ENCODE measurements at regions not wholly inside any gene's neighbourhood (a gene's known extent, or its start where the extent isn't known, plus 50 kb on each side); places are given as distances from the start of the nearest gene placed in this dataset.

DNA sequence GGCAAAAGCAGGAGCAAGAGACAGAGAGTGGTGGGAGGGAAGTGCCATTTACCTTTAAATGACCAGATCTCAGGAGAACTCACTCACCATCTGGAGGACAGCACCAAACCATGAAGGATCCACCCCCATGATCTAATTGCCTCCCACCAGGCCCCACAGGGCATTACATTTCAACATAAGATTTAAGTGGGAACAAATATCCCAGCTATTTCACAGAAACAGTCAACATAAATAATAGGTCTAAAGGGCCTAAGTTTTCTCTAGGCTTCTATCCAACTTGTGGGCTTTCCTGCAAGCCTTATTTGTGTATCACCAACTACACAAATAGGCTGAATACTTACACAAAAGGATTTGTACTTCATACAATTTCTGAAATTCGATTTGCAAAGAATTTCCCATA is 196.8 kb upstream of the POT1 start:
- TF ChIP-seq, protein P1, sequence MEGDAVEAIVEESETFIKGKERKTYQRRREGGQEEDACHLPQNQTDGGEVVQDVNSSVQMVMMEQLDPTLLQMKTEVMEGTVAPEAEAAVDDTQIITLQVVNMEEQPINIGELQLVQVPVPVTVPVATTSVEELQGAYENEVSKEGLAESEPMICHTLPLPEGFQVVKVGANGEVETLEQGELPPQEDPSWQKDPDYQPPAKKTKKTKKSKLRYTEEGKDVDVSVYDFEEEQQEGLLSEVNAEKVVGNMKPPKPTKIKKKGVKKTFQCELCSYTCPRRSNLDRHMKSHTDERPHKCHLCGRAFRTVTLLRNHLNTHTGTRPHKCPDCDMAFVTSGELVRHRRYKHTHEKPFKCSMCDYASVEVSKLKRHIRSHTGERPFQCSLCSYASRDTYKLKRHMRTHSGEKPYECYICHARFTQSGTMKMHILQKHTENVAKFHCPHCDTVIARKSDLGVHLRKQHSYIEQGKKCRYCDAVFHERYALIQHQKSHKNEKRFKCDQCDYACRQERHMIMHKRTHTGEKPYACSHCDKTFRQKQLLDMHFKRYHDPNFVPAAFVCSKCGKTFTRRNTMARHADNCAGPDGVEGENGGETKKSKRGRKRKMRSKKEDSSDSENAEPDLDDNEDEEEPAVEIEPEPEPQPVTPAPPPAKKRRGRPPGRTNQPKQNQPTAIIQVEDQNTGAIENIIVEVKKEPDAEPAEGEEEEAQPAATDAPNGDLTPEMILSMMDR (optimal IDR thresholded peaks at IDR 0.05 in 1 of 3, IDR thresholded peaks at IDR 0.05 in 1 of 3, conservative IDR thresholded peaks at IDR 0.05 in 1 of 3; ENCODE audit: extremely low read depth in 1 of 3, insufficient read depth in 2 of 3, low read length in 3 of 3), result no peak
- TF ChIP-seq EZH2 (IDR thresholded peaks at IDR 0.05; ENCODE audit: low read length), result no peak
- H3K9me1 ChIP-seq (ENCODE audit: control insufficient read depth, extremely low read depth, insufficient read depth, low read length), result no peaks in the 10 kb centered on the region
- H4K20me1 ChIP-seq (ENCODE audit: control insufficient read depth, extremely low read depth, insufficient read depth, low read length), result no peaks in the 10 kb centered on the region
- no peaks in the 10 kb centered on the region for H3K27me3 ChIP-seq (ENCODE audit: control insufficient read depth, extremely low read depth, insufficient read depth, low read length)
- H3K4me3 ChIP-seq (ENCODE audit: control insufficient read depth in 2 of 3, extremely low read depth in 1 of 3, insufficient read depth in 2 of 3, low read depth in 1 of 3, low read length in 3 of 3), result no peak overlapping the region
- H3K4me2 ChIP-seq (ENCODE audit: control insufficient read depth, extremely low read depth, insufficient read depth, low read depth, low read length), result no peak overlapping the region
- no peaks in the 10 kb centered on the region for H3K9me3 ChIP-seq (ENCODE audit: control insufficient read depth, low read depth, low read length)
- no peak overlapping the region for H2AFZ ChIP-seq (ENCODE audit: control insufficient read depth, low read length)
- dilution Hi-C loops (cut with MboI; ENCODE audit: extremely low pct_ligation_motif_present, low sequenced_read_pairs), result no loop called here
- no peaks in the 10 kb centered on the region for H3K4me1 ChIP-seq (ENCODE audit: control insufficient read depth, extremely low read depth, insufficient read depth, low read length)
- H3K79me2 ChIP-seq (ENCODE audit: control insufficient read depth, insufficient read depth, low read length), result no peaks in the 10 kb centered on the region
- no peaks in the 10 kb centered on the region for H3K36me3 ChIP-seq (ENCODE audit: control insufficient read depth in 2 of 2, extremely low read depth in 1 of 2, insufficient read depth in 2 of 2, low read length in 2 of 2)
- no peak overlapping the region for H3K9ac ChIP-seq (ENCODE audit: control insufficient read depth, extremely low read depth, insufficient read depth, low read length)
- H3K27ac ChIP-seq (ENCODE audit: control insufficient read depth, insufficient read depth, low read length), result no peak overlapping the region
- DNase-seq (ENCODE audit: low read depth, low spot score), result no peak
- FAIRE-seq, result no peak

DNA sequence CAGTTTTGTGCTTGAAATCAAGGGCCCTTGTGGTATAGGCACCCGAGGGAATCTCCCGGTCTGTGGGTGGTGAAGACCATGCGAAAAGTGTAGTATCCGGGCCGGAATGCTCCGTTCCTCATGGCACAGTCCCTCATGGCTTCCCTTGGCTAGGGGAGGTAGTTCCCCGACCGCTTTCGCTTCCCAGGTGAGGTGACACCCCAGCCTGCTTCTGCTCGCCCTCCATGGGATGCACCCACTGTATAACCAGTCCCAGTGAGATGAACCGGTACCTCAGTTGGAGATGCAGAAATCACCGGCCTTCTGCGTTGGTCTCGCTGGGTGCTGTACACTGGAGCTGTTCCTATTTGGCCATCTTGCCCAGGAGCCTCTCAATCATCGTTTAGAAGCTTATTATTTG is 195.7 kb upstream of the POT1 start:
- Histone ChIP-seq H3K27me3 (ENCODE audit: control insufficient read depth, extremely low read depth, insufficient read depth, low read length) (no peaks in the 10 kb centered on the region), H2AFZ (ENCODE audit: control insufficient read depth, low read length) (no peak overlapping the region), H3K36me3 (ENCODE audit: control insufficient read depth in 2 of 2, extremely low read depth in 1 of 2, insufficient read depth in 2 of 2, low read length in 2 of 2) (no peaks in the 10 kb centered on the region), H4K20me1 (ENCODE audit: control insufficient read depth, extremely low read depth, insufficient read depth, low read length) (no peaks in the 10 kb centered on the region), H3K4me1 (ENCODE audit: control insufficient read depth, extremely low read depth, insufficient read depth, low read length) (no peaks in the 10 kb centered on the region), H3K4me2 (ENCODE audit: control insufficient read depth, extremely low read depth, insufficient read depth, low read depth, low read length) (no peak overlapping the region), H3K9me3 (ENCODE audit: control insufficient read depth, low read depth, low read length) (no peaks in the 10 kb centered on the region), H3K79me2 (ENCODE audit: control insufficient read depth, insufficient read depth, low read length) (no peaks in the 10 kb centered on the region), H3K27ac (ENCODE audit: control insufficient read depth, insufficient read depth, low read length) (no peak overlapping the region), H3K9me1 (ENCODE audit: control insufficient read depth, extremely low read depth, insufficient read depth, low read length) (no peaks in the 10 kb centered on the region), H3K4me3 (ENCODE audit: control insufficient read depth in 2 of 3, extremely low read depth in 1 of 3, insufficient read depth in 2 of 3, low read depth in 1 of 3, low read length in 3 of 3) (no peak overlapping the region), H3K9ac (ENCODE audit: control insufficient read depth, extremely low read depth, insufficient read depth, low read length) (no peak overlapping the region)
- DNase-seq (ENCODE audit: low read depth, low spot score), result no peak
- FAIRE-seq, result no peak
- dilution Hi-C loops (cut with MboI; ENCODE audit: extremely low pct_ligation_motif_present, low sequenced_read_pairs), result no loop called here
- no peak for TF ChIP-seq EZH2 (IDR thresholded peaks at IDR 0.05; ENCODE audit: low read length)
- TF ChIP-seq, protein P1 (optimal IDR thresholded peaks at IDR 0.05 in 1 of 3, IDR thresholded peaks at IDR 0.05 in 1 of 3, conservative IDR thresholded peaks at IDR 0.05 in 1 of 3; ENCODE audit: extremely low read depth in 1 of 3, insufficient read depth in 2 of 3, low read length in 3 of 3), result no peak

Measured in keratinocyte (primary cell).